OCI-LY7 (cell line): ENCODE measurements at regions not wholly inside any gene's neighbourhood (a gene's known extent, or its start where the extent isn't known, plus 50 kb on each side); places are given as distances from the start of the nearest gene placed in this dataset.

ENCODE experiments used
- BruUV-seq: library from RNA; stranded (reverse); fragments of 400-500 nt; replicated peaks from 2 replicates; lab custom pipeline; 2021; lab: Mats Ljungman, UMichigan
- CTCF ChIA-PET: fragments of 300-600 bp; sonication (Branson Sonifier 250); formaldehyde crosslinking; loops from one replicate; lab custom pipeline; 2022; ENCODE audit warnings: antibody characterized with exemption; ENCODE audit not compliant: unreplicated experiment; lab: Charles Lee
- POLR2A ChIA-PET: fragments of 300-600 bp; sonication (Branson Sonifier 250); formaldehyde crosslinking; loops from one replicate; lab custom pipeline; 2022; ENCODE audit warnings: antibody characterized with exemption; lab: Charles Lee
- DNase-seq: peaks from one replicate; pipeline ENCODE4 v3.0.0-alpha.2; 2015; ENCODE audit warnings: low spot score
- H2AFZ ChIP-seq: fragments of 200-600 bp; sonication (generic), shearing (Covaris generic); 2 replicates; pipeline ENCODE4 v1.6.1; 2014; ENCODE audit warnings: mild to moderate bottlenecking, antibody characterized with exemption, low read length, moderate library complexity
- H3K27ac ChIP-seq: fragments of 200-600 bp; sonication (generic); 2 replicates; pipeline ENCODE4 v1.5.1; 2014; ENCODE audit warnings: mixed run types, low read depth, mild to moderate bottlenecking, moderate library complexity, low read length, inconsistent platforms; ENCODE audit not compliant: poor library complexity, severe bottlenecking
- H3K36me3 ChIP-seq: fragments of 200-600 bp; sonication (generic); 2 replicates; pipeline ENCODE4 v1.6.1; 2014; ENCODE audit warnings: mild to moderate bottlenecking, antibody characterized with exemption, low read length, moderate library complexity, mixed read lengths; ENCODE audit not compliant: insufficient read depth
- H3K4me1 ChIP-seq: fragments of 200-600 bp; sonication (generic); 2 replicates; pipeline ENCODE4 v1.5.1; 2014; ENCODE audit warnings: mild to moderate bottlenecking, low read length; ENCODE audit not compliant: insufficient read depth, poor library complexity, severe bottlenecking
- H3K4me2 ChIP-seq: fragments of 200-600 bp; sonication (generic); 2 replicates; pipeline ENCODE4 v1.6.1; 2014; ENCODE audit warnings: mild to moderate bottlenecking, low read length
- H3K4me3 ChIP-seq: fragments of 200-600 bp; sonication (generic); 2 replicates; pipeline ENCODE4 v1.5.1; 2014; ENCODE audit warnings: mild to moderate bottlenecking, low read depth, low read length; ENCODE audit not compliant: poor library complexity, severe bottlenecking
- H3K79me2 ChIP-seq: fragments of 200-600 bp; sonication (generic); 2 replicates; pipeline ENCODE4 v1.6.1; 2016; ENCODE audit warnings: low read depth, mild to moderate bottlenecking, low read length, moderate library complexity, mixed read lengths; ENCODE audit not compliant: insufficient read depth
- H3K9me2 ChIP-seq: fragments of 200-600 bp; sonication (generic); 2 replicates; pipeline ENCODE4 v1.6.1; 2016; ENCODE audit warnings: mild to moderate bottlenecking, low read length, mixed read lengths; ENCODE audit not compliant: insufficient read depth
- H3K9me3 ChIP-seq: fragments of 200-600 bp; sonication (generic); 2 replicates; pipeline ENCODE4 v1.6.1; 2014; ENCODE audit warnings: mild to moderate bottlenecking, mixed run types, low read length, mixed read lengths
- H4K20me1 ChIP-seq: fragments of 200-600 bp; sonication (generic); 2 replicates; pipeline ENCODE4 v1.6.1; 2014; ENCODE audit warnings: mild to moderate bottlenecking, antibody characterized with exemption, low read length, moderate library complexity, mixed read lengths; ENCODE audit not compliant: insufficient read depth
- EZH2phosphoT487 ChIP-seq: fragments of 200-600 bp; sonication (generic); IDR thresholded peaks from 2 replicates; pipeline ENCODE4 v1.6.1; 2018; ENCODE audit warnings: low read depth, borderline replicate concordance, mild to moderate bottlenecking, mixed run types, antibody characterized with exemption, low read length, moderate library complexity, mixed read lengths
- intact Hi-C: fragments of 100-400 bp; cut with micrococcal nuclease; formaldehyde crosslinking; loops from one replicate; pipeline ENCODE4 v1.10.0; 2022; ENCODE audit not compliant: unreplicated experiment
- TF ChIP-seq, protein P1 (sequence below): fragments of 200-600 bp; sonication (generic); conservative IDR thresholded peaks from 2 replicates; pipeline ENCODE4 v1.5.1; 2014; ENCODE audit warnings: mild to moderate bottlenecking, antibody characterized with exemption, low read length, moderate library complexity, mixed read lengths

DNA sequence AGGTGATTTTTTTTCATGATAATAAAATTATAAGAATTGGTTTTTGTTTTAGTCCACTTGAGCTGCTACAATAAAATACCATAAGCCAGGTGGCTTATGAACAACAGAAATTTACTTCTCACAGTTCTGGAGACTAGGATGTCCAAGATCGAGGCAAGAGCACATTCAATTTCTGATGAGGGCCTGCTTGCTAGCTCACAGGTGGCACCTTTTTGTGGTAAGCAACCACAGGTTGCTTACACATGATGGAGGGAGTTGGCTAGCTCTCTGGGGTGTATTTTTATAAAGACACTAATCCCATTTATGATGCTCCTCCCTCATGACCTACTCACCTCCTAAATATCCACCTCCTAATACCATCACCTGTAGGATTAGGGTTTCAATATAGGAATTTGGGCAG lies 1248.5 kb upstream of the TENM3 start:
- H4K20me1 ChIP-seq, result no peaks in the 10 kb centered on the region
- intact Hi-C loops, result no loop called here
- no peak overlapping the region for H3K4me3 ChIP-seq
- no peak overlapping the region for H3K4me2 ChIP-seq
- H3K27ac ChIP-seq, result no peak overlapping the region
- DNase-seq, result no peak
- H3K9me2 ChIP-seq, result no peaks in the 10 kb centered on the region
- no peaks in the 10 kb centered on the region for H3K79me2 ChIP-seq
- CTCF ChIA-PET, result no interaction called here
- no peaks in the 10 kb centered on the region for H3K9me3 ChIP-seq
- no peaks in the 10 kb centered on the region for H3K4me1 ChIP-seq
- TF ChIP-seq, protein P1, sequence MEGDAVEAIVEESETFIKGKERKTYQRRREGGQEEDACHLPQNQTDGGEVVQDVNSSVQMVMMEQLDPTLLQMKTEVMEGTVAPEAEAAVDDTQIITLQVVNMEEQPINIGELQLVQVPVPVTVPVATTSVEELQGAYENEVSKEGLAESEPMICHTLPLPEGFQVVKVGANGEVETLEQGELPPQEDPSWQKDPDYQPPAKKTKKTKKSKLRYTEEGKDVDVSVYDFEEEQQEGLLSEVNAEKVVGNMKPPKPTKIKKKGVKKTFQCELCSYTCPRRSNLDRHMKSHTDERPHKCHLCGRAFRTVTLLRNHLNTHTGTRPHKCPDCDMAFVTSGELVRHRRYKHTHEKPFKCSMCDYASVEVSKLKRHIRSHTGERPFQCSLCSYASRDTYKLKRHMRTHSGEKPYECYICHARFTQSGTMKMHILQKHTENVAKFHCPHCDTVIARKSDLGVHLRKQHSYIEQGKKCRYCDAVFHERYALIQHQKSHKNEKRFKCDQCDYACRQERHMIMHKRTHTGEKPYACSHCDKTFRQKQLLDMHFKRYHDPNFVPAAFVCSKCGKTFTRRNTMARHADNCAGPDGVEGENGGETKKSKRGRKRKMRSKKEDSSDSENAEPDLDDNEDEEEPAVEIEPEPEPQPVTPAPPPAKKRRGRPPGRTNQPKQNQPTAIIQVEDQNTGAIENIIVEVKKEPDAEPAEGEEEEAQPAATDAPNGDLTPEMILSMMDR, result no peak
- TF ChIP-seq EZH2phosphoT487, result no peak
- POLR2A ChIA-PET, result no interaction called here
- no TSS peak for BruUV-seq
- 0 out of 2 replicates have a peak overlapping the region, but pooled peaks have one; percentile 20 for H2AFZ ChIP-seq
- no peaks in the 10 kb centered on the region for H3K36me3 ChIP-seq

DNA sequence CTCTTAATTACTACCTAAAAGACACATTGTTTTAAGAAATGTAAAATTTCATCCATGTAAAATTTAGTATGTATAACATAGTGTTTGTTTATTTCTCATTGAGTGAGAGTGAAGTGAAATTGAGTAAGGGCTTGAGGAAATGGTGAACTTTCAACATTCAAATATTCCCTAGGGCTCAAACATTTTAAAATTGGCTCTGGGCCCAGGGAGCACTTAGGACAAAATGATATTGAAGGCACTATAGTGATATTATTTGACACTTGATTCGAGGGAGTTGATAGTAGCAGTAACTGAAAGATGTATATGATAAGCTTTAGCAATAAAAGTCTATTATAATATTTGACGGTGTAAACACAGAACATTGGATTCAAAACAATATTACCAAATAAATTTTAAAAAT lies 1244.0 kb upstream of the TENM3 start:
- DNase-seq, result no peak
- CTCF ChIA-PET, result no interaction called here
- BruUV-seq, result no TSS peak
- intact Hi-C loops, result no loop called here
- no peaks in the 10 kb centered on the region for H3K36me3 ChIP-seq
- no peaks in the 10 kb centered on the region for H4K20me1 ChIP-seq
- H3K9me3 ChIP-seq, result no peaks in the 10 kb centered on the region
- no peaks in the 10 kb centered on the region for H3K9me2 ChIP-seq
- no peak overlapping the region for H3K4me2 ChIP-seq
- no peak overlapping the region for H3K27ac ChIP-seq
- no peak overlapping the region for H3K4me3 ChIP-seq
- POLR2A ChIA-PET, result no interaction called here
- TF ChIP-seq, protein P1, result no peak
- no peaks in the 10 kb centered on the region for H3K4me1 ChIP-seq
- no peaks in the 10 kb centered on the region for H3K79me2 ChIP-seq
- no peak overlapping the region for H2AFZ ChIP-seq

DNA sequence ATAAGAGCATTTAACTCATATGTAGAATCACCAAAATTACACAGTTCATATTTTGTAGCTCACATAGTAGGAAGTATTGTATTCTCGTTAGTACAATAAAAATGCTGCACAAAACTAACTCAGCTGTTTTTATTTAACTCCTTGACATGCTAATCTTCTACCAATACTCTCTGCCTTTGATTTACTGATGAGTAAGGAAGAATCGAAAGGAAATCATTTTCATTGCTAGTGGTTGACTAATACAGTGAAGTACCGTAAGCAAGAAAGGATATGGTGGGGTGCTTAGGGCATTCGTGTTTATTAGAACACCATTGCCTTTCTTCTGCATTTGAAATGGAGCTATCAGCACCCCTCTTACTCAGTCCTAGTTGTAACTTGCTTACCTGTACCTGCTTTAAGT lies 1239.1 kb upstream of the TENM3 start:
- no peak overlapping the region for H3K4me3 ChIP-seq
- CTCF ChIA-PET, result no interaction called here

More for the DNA sequence above, 1239.1 kb upstream of the TENM3 start:
- TF ChIP-seq, protein P1, result no peak
- no peaks in the 10 kb centered on the region for H3K9me2 ChIP-seq
- H4K20me1 ChIP-seq, result no peaks in the 10 kb centered on the region
- H3K4me2 ChIP-seq, result no peak overlapping the region
- no TSS peak for BruUV-seq
- no peak for DNase-seq
- no peak overlapping the region for H3K27ac ChIP-seq
- H3K79me2 ChIP-seq, result no peaks in the 10 kb centered on the region
- H2AFZ ChIP-seq, result no peak overlapping the region
- H3K4me1 ChIP-seq, result no peaks in the 10 kb centered on the region
- no peaks in the 10 kb centered on the region for H3K9me3 ChIP-seq
- intact Hi-C loops, result no loop called here
- POLR2A ChIA-PET, result no interaction called here
- no peaks in the 10 kb centered on the region for H3K36me3 ChIP-seq
